DMS153 treated with DMSO at 0.1 percent for 48 hours (cell line): ENCODE measurements at regions not wholly inside any gene's neighbourhood (a gene's known extent, or its start where the extent isn't known, plus 50 kb on each side); places are given as distances from the start of the nearest gene placed in this dataset.
"Not testable (repeated sequence)": the region's sequence is repeated elsewhere in the genome, so short reads cannot be mapped to it uniquely, and the experiment has no call there.

ENCODE experiments used
- DNase-seq: peaks from one replicate; lab custom pipeline; 2025; ENCODE audit not compliant: unreplicated experiment; lab: John Stamatoyannopoulos, UW

- DNase-seq, result no peak
Measured at GRCh38 chr17:30590081-30590733, 113.0 kb downstream of the GOSR1 start.

- DNase-seq, result no peak
Measured at GRCh38 chr17:30589431-30589830, 112.2 kb downstream of the GOSR1 start.

GRCh38 chr17:30588798-30589247 is 111.6 kb downstream of the GOSR1 start:
- no peak for DNase-seq

- DNase-seq, result no peak
Measured at GRCh38 chr17:30586818-30587595, 109.8 kb downstream of the GOSR1 start.

- DNase-seq, result no peak
Measured at GRCh38 chr17:30584810-30585209, 107.6 kb downstream of the GOSR1 start.

GRCh38 chr17:30580916-30581315 is 103.7 kb downstream of the GOSR1 start:
- no peak for DNase-seq

GRCh38 chr17:30579610-30580315 is 102.6 kb downstream of the GOSR1 start:
- no peak for DNase-seq

GRCh38 chr17:30578015-30578717 is 101.0 kb downstream of the GOSR1 start:
- not testable (repeated sequence) for DNase-seq
